Neural cell (in vitro differentiated cells): ENCODE measurements at regions not wholly inside any gene's neighbourhood (a gene's known extent, or its start where the extent isn't known, plus 50 kb on each side); places are given as distances from the start of the nearest gene placed in this dataset.

Experiments
- H2AFZ ChIP-seq: fragments of 200-600, 300-800 bp; sonication (generic), shearing (Covaris generic); 2 replicates; pipeline ENCODE4 v1.6.0; 2014; ENCODE audit warnings: low read depth, mild to moderate bottlenecking, antibody characterized with exemption, low read length, moderate library complexity
- H3F3A ChIP-seq: fragments of 200-600 bp; shearing (Covaris generic); 2 replicates; pipeline ENCODE4 v1.6.1; 2016; ENCODE audit warnings: mild to moderate bottlenecking, moderate library complexity, mixed read lengths, antibody characterized with exemption, low read length; ENCODE audit not compliant: insufficient read depth, poor library complexity, severe bottlenecking
- H3K27ac ChIP-seq: fragments of 200-600, 300-800 bp; sonication (generic), shearing (Covaris generic); 2 replicates; pipeline ENCODE4 v1.5.1; 2014; ENCODE audit warnings: mild to moderate bottlenecking, low read length, moderate library complexity
- H3K27me3 ChIP-seq: fragments of 300-800, 200-600 bp; sonication (generic), shearing (Covaris generic); 2 replicates; pipeline ENCODE4 v1.6.0; 2014; ENCODE audit warnings: mild to moderate bottlenecking, low read depth, low read length, moderate library complexity; ENCODE audit not compliant: insufficient read depth
- H3K36me3 ChIP-seq: fragments of 300-800, 200-600 bp; sonication (generic), shearing (Covaris generic); 2 replicates; pipeline ENCODE4 v1.5.1; 2014; ENCODE audit warnings: mild to moderate bottlenecking, antibody characterized with exemption, low read length, moderate library complexity; ENCODE audit not compliant: insufficient read depth
- H3K4me2 ChIP-seq: fragments of 300-800, 200-600 bp; sonication (generic), shearing (Covaris generic); 2 replicates; pipeline ENCODE4 v1.6.0; 2014; ENCODE audit warnings: mild to moderate bottlenecking, low read length
- H3K4me3 ChIP-seq: fragments of 300-800, 200-600 bp; sonication (generic), shearing (Covaris generic); 2 replicates; pipeline ENCODE4 v1.5.1; 2014; ENCODE audit warnings: mild to moderate bottlenecking, low read length, moderate library complexity
- H3K79me2 ChIP-seq: fragments of 200-600 bp; shearing (Covaris generic); replicated peaks from 2 replicates; pipeline ENCODE4 v1.6.0; 2014; ENCODE audit warnings: mild to moderate bottlenecking, low read length, moderate library complexity; ENCODE audit not compliant: insufficient read depth
- H3K9ac ChIP-seq: fragments of 300-800, 200-600 bp; sonication (generic), shearing (Covaris generic); 2 replicates; pipeline ENCODE4 v1.6.1; 2016; ENCODE audit warnings: mild to moderate bottlenecking, low read length, mixed read lengths
- H3K9me2 ChIP-seq: fragments of 200-600 bp; shearing (Covaris generic); 2 replicates; pipeline ENCODE4 v1.6.1; 2016; ENCODE audit warnings: mild to moderate bottlenecking, low read length, mixed read lengths; ENCODE audit not compliant: insufficient read depth
- H3K9me3 ChIP-seq: fragments of 200-600, 300-800 bp; sonication (generic), shearing (Covaris generic); 2 replicates; pipeline ENCODE4 v1.6.1; 2016; ENCODE audit warnings: mild to moderate bottlenecking, mixed run types, low read length, moderate library complexity, mixed read lengths
- H4K20me1 ChIP-seq: fragments of 200-600 bp; shearing (Covaris generic); 2 replicates; pipeline ENCODE4 v1.6.1; 2016; ENCODE audit warnings: mild to moderate bottlenecking, mixed run types; ENCODE audit not compliant: insufficient read depth
- CTCF ChIP-seq: fragments of 450-650 bp; IDR thresholded peaks from 2 replicates; pipeline ENCODE4 v1.5.1; 2014; ENCODE audit warnings: antibody characterized with exemption, mild to moderate bottlenecking, moderate library complexity; ENCODE audit not compliant: poor library complexity, severe bottlenecking
- EP300 ChIP-seq: fragments of 450-650 bp; conservative IDR thresholded peaks from 2 replicates; pipeline ENCODE4 v1.6.1; 2014; ENCODE audit warnings: antibody characterized with exemption, mild to moderate bottlenecking, moderate library complexity; ENCODE audit not compliant: poor library complexity, severe bottlenecking
- EZH2 ChIP-seq: fragments of 200-600, 300-800 bp; shearing (Covaris generic), sonication (generic); IDR thresholded peaks from 2 replicates; pipeline ENCODE4 v1.6.1; 2014; ENCODE audit warnings: antibody characterized with exemption, low read length, borderline replicate concordance, mild to moderate bottlenecking; ENCODE audit not compliant: insufficient read depth, poor library complexity, severe bottlenecking
- MXI1 ChIP-seq: fragments of 450-650 bp; conservative IDR thresholded peaks from 2 replicates; pipeline ENCODE4 v1.6.1; 2014; ENCODE audit warnings: antibody characterized with exemption, mild to moderate bottlenecking; ENCODE audit not compliant: poor library complexity, severe bottlenecking
- POLR2AphosphoS5 ChIP-seq: IDR thresholded peaks from 2 replicates; pipeline ENCODE4 v1.6.1; 2012
- RAD21 ChIP-seq: fragments of 450-650 bp; conservative IDR thresholded peaks from 2 replicates; pipeline ENCODE4 v1.6.1; 2014; ENCODE audit warnings: antibody characterized with exemption, mild to moderate bottlenecking, moderate library complexity
- SMC3 ChIP-seq: fragments of 450-650 bp; conservative IDR thresholded peaks from 2 replicates; pipeline ENCODE4 v1.6.1; 2014; ENCODE audit warnings: antibody characterized with exemption, mild to moderate bottlenecking, moderate library complexity; ENCODE audit not compliant: poor library complexity
- TAF1 ChIP-seq: IDR thresholded peaks from 2 replicates; pipeline ENCODE4 v1.6.1; 2012; ENCODE audit warnings: low read depth
- TF ChIP-seq, protein P1 (sequence below): IDR thresholded peaks from 2 replicates; pipeline ENCODE4 v1.6.1; 2012; ENCODE audit warnings: borderline replicate concordance

GRCh38 chr7:46317256-46317655, 396.2 kb upstream of the IGFBP3 start:
- Histone ChIP-seq H3K4me2 (no peak overlapping the region), H3K27me3 (no peaks in the 10 kb centered on the region), H3K4me3 (no peak overlapping the region), H4K20me1 (no peaks in the 10 kb centered on the region), H3K9me3 (no peaks in the 10 kb centered on the region), H3F3A (no peaks in the 10 kb centered on the region), H3K36me3 (no peaks in the 10 kb centered on the region), H3K9me2 (no peaks in the 10 kb centered on the region), H3K79me2 (no peaks in the 10 kb centered on the region), H2AFZ (no peak overlapping the region), H3K27ac (no peak overlapping the region), H3K9ac (no peak overlapping the region)
- TF ChIP-seq EP300 (no peak), POLR2AphosphoS5 (no peak), RAD21 (no peak), CTCF (no peak), EZH2 (no peak), SMC3 (no peak), MXI1 (no peak), TAF1 (no peak)
- TF ChIP-seq, protein P1, sequence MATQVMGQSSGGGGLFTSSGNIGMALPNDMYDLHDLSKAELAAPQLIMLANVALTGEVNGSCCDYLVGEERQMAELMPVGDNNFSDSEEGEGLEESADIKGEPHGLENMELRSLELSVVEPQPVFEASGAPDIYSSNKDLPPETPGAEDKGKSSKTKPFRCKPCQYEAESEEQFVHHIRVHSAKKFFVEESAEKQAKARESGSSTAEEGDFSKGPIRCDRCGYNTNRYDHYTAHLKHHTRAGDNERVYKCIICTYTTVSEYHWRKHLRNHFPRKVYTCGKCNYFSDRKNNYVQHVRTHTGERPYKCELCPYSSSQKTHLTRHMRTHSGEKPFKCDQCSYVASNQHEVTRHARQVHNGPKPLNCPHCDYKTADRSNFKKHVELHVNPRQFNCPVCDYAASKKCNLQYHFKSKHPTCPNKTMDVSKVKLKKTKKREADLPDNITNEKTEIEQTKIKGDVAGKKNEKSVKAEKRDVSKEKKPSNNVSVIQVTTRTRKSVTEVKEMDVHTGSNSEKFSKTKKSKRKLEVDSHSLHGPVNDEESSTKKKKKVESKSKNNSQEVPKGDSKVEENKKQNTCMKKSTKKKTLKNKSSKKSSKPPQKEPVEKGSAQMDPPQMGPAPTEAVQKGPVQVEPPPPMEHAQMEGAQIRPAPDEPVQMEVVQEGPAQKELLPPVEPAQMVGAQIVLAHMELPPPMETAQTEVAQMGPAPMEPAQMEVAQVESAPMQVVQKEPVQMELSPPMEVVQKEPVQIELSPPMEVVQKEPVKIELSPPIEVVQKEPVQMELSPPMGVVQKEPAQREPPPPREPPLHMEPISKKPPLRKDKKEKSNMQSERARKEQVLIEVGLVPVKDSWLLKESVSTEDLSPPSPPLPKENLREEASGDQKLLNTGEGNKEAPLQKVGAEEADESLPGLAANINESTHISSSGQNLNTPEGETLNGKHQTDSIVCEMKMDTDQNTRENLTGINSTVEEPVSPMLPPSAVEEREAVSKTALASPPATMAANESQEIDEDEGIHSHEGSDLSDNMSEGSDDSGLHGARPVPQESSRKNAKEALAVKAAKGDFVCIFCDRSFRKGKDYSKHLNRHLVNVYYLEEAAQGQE, result no peak

GRCh38 chr7:46315891-46316290, 394.8 kb upstream of the IGFBP3 start:
- no peak overlapping the region for H3K9ac ChIP-seq
- H3K27me3 ChIP-seq, result no peaks in the 10 kb centered on the region
- H3F3A ChIP-seq, result no peaks in the 10 kb centered on the region
- TF ChIP-seq TAF1, result no peak
- no peak for TF ChIP-seq EP300
- TF ChIP-seq, protein P1, result no peak
- TF ChIP-seq MXI1, result no peak
- TF ChIP-seq RAD21, result no peak
- no peak for TF ChIP-seq EZH2
- TF ChIP-seq POLR2AphosphoS5, result no peak
- no peak for TF ChIP-seq SMC3
- no peak for TF ChIP-seq CTCF
- no peaks in the 10 kb centered on the region for H3K79me2 ChIP-seq
- H3K9me2 ChIP-seq, result no peaks in the 10 kb centered on the region
- no peaks in the 10 kb centered on the region for H4K20me1 ChIP-seq
- no peak overlapping the region for H2AFZ ChIP-seq
- no peak overlapping the region for H3K4me2 ChIP-seq
- no peak overlapping the region for H3K27ac ChIP-seq
- no peaks in the 10 kb centered on the region for H3K9me3 ChIP-seq
- no peak overlapping the region for H3K4me3 ChIP-seq
- no peaks in the 10 kb centered on the region for H3K36me3 ChIP-seq
